GM19238 (cell line): ENCODE measurements at regions not wholly inside any gene's neighbourhood (a gene's known extent, or its start where the extent isn't known, plus 50 kb on each side); places are given as distances from the start of the nearest gene placed in this dataset.
"Not testable (repeated sequence)": the region's sequence is repeated elsewhere in the genome, so short reads cannot be mapped to it uniquely, and the experiment has no call there.

ENCODE experiments used
- DNase-seq: peaks from one replicate; pipeline ENCODE4 v3.0.0; 2011; ENCODE audit warnings: low spot score; ENCODE audit not compliant: insufficient read length

DNA sequence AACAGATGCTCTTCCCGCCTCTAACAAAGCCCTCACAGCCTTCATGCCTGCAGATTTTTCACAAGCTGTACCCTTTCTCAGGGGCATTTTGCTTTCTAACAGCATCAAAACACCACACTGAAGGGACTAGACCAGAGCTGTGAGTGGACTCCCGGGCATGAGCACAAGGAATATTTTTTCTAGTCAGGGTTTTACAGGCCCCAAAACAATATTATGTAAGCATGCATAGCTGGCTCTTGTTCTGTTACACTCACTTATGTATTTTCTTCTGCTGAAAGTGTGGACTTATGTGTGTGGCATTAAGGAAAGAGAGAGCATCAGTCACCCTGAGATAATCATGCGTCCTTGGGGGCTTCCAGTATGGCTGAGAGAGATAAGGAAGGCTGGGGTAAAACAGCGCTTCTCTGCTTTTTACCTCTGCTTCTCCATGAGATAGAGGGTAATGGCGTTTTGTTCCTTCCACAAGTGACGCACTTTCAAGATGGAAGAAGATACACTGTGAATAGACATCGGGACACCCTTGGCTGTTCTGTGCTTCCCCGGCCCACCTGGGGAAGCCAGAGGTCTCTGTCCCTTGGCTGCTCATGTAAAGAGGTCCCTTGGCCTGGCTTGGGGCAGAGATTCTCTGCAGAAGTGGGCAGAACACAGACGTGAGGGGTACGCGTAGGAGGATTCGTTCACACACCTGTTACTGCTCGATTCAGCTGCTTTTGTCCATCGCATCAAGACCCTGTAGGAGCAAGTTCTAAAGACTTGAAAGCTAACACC, 266.7 kb upstream of the RAB4A start:
- no peak for DNase-seq

DNA sequence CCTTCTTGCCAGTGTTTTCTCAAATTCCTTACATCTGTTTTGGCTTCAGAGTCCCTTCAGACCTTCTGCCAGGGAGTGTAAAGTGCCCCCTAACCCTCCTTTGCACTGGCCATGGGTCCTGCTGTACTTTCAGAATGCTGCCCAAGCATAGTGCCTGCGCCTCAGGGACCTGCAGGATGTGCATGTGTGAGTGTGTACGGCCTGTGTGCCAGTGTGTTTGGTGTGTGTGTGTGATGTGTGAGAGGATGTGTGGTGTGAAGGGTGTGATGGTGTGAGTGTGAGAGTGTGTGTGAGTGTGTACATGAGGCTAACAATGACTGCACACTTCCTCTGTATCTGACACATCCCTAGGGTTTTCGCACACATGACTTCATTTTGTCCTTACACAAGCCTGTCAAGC, 265.8 kb upstream of the RAB4A start:
- no peak for DNase-seq

GRCh38 chr1:229005556-229005955, 265.4 kb upstream of the RAB4A start:
- no peak for DNase-seq

- DNase-seq: no peak
These were observed 264.6 kb upstream of the RAB4A start for GRCh38 chr1:229006121-229006870.

GRCh38 chr1:229007167-229007566, 263.7 kb upstream of the RAB4A start:
- no peak for DNase-seq

- no peak for DNase-seq
These were observed 263.2 kb upstream of the RAB4A start for GRCh38 chr1:229007701-229008100.

GRCh38 chr1:229008347-229008746, 262.6 kb upstream of the RAB4A start:
- DNase-seq: not testable (repeated sequence)

GRCh38 chr1:229011022-229011421, 259.9 kb upstream of the RAB4A start:
- DNase-seq: no peak

GRCh38 chr1:229012823-229013222, 258.1 kb upstream of the RAB4A start:
- no peak for DNase-seq

DNA sequence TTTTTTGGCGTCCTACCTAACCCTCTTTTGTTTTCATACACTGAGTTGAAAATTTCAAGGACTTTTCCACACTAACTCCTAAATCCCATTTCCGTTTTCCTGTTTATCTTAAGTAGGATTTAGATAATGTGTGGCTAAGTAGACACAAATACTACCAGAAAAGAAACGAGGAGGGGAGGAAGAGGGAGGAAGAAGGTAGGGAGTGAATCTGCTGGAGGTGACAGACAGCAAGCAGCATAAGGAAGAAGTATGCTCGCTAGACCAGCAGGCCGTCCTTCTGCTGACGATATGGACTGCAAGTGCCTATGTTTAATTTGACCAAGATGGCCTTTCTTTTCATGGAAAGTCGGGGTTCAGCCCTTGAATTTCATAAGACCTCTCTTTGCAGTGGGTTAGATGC, 256.9 kb upstream of the RAB4A start:
- DNase-seq: no peak

- DNase-seq: no peak
These were observed 255.1 kb upstream of the RAB4A start for GRCh38 chr1:229015806-229016205.

DNA sequence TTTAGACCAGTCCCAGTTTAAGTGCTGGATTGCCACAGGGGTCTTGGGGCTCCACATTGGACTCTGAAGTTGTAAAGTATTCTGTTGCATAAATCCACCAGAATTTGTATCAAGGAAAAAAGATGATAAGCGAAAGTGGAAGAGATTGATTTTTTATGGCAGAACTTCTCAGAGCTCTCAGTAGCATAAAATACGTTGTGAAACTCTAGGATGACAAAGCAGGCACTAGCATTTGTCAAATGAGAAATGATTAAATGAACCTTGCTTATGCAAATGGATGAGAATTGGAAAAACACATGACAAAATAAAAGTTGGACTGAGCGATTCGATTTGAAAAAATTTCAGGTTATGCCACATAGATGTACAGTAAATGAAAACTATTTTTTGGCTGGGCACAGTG, 253.8 kb upstream of the RAB4A start:
- DNase-seq: no peak

DNA sequence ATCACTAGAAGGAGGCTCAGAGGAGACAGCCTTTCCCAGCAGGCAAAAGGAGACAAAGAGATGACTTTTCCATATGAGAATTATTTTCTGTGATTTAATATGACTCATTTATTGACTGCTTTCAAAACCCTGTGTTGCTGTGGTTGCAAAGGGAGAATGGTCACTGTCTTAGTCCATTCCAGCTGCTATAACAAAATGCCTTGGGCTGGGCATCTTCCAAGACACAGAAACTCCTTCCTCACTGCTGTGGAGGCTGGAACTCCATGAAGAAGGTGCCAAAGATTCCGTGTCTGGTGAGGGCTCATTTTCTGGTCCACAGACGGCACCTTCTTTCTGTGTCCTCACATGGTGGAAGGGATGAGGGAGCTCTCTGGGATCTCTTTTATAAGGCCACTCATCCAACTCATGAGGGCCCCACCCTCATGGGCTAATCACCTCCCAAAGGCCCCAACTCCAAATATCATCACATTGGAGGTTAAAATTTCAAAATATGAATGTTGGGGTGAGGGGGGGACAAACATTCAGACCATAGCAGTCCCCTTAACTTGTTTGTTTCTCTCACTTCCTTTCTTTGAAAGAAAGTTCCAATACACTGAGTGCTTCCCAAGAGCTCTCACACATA, 252.1 kb upstream of the RAB4A start:
- no peak for DNase-seq

GRCh38 chr1:229019663-229020271, 251.1 kb upstream of the RAB4A start:
- DNase-seq: no peak

DNA sequence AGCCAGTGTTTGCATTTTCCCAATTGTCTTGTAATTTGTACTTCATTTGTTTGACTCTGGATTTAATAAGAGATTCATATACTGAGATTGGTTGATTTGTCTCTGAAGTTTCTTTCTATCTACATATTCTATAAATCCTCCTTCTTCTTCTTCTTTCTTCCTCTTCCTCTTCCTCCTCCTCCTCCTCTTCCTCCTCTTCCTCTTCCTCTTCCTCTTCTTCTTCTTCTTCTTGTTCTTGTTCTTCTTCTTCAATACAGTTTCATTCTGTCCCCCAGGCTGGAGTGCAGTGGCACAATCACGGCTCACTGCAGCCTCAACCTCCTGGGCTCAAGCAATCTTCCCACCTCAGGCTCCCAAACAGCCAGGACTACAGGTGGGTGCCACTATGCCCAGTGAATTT, 249.9 kb upstream of the RAB4A start:
- not testable (repeated sequence) for DNase-seq

DNA sequence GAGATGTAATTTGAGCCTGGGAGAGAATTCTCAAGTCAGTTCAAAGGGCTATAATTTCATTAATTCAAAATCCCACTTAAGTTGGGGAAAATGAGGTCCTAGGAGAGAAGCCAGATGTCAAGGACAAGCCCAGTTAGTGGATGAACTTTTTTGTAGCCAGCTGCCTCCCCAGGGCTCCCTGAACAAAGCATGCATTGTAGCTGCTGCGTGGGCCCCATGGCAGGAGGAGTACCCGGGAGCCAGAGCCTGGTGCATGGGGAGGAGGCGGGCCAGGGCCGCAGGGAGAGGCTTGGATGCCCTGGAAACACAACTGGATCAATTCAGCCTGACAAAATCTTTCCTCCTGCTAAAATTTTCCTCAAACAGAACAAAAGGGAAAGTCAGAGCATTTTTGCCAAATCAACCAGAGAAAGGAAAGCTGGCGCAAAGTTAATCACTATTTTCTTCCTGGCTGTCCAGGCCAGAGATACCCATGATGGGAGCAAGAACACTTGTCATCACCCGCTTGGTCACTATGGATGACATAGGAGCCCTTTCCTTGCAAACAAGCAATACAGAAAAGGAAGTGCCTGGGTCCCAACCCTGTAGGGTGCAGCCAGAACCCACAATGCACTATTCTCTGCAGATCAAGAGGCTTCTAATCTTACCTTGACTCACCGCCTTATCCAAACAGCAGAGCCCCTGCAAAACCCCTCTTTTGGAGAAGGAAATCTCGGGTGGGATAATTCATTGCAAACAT, 248.1 kb upstream of the RAB4A start:
- no peak for DNase-seq

DNA sequence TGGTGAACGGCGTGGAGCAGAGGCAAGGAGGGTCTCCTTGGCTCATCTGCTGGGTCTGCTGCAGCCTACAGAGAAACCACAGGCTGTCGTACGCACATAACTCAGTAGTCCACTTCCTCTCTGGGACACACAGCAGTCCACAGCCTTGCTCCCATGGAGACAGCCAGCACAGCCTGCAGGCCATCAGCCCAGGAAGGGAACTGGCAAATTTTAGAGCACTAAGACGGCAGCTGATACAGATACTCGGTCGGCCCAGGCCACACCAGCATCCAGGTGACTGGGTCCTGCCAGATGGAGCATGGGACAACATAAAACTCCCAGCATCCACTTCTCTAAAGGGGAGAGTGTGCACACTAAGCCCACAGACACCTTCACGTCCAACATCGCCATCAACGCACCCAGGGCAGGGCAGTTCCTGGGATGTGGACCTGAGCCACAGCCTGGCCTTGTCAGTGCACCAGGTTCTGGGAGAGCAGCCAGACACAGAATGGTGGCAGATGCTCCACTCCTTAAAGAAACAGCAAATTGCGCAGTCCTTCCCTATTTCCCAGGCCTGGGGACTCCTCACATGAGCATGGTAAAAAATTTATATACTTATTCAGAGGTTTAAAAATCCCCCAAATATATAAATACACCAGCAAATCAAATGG, 247.1 kb upstream of the RAB4A start:
- DNase-seq: no peak

GRCh38 chr1:229024528-229025130, 246.3 kb upstream of the RAB4A start:
- DNase-seq: no peak

DNA sequence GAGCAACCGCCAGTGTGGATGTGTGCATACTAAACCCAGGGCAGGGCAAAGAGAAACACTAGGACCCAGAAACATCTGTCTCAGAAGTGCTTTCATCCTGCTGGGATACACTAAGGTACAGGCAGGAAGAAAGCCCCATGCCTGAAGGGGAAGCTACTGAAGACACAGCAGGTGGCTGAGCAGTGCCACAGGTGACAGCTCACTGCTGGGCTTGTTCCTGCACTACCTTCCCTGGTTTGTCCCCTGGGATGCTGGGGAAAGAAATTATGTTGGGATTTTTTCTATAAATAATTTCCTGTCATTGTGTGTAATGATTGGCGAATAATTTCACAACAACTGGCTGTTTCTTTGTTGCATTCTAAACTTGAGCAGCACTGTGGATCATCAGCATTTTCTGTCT, 245.3 kb upstream of the RAB4A start:
- no peak for DNase-seq

- no peak for DNase-seq
These were observed 243.8 kb upstream of the RAB4A start for GRCh38 chr1:229027158-229027557.
